Loucy (cell line): ENCODE measurements at regions not wholly inside any gene's neighbourhood (a gene's known extent, or its start where the extent isn't known, plus 50 kb on each side); places are given as distances from the start of the nearest gene placed in this dataset.

Experiments
- EZH2phosphoT487 ChIP-seq: fragments of 200-600 bp; IDR thresholded peaks from 2 replicates; pipeline ENCODE4 v1.6.1; 2018; ENCODE audit warnings: antibody characterized with exemption, mild to moderate bottlenecking, moderate library complexity, borderline replicate concordance
- TF ChIP-seq, protein P1 (sequence below): fragments of 200-600 bp; sonication (generic); conservative IDR thresholded peaks from 2 replicates; pipeline ENCODE4 v1.5.1; 2014; ENCODE audit warnings: mild to moderate bottlenecking, antibody characterized with exemption, low read length

DNA sequence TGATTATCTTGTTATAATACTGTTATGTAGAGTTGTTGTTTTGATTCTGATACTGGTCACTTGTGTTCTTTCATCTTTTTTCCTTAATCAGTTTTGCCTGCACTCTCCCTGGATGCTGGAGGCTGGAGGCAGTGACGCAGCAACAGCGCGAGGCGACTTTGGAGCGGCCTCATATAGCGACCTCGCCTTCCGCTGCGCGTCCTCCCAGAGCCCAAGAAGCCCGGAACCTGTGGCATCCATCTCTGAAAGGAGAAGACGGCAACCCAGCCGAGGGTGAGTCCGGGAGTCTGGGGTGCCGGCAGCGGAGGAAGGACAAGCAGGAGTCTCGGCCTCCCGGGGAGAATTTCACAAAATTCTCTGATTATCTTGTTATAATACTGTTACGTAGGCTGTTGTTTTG is 161.2 kb downstream of the ZNF33B start:
- TF ChIP-seq, protein P1, sequence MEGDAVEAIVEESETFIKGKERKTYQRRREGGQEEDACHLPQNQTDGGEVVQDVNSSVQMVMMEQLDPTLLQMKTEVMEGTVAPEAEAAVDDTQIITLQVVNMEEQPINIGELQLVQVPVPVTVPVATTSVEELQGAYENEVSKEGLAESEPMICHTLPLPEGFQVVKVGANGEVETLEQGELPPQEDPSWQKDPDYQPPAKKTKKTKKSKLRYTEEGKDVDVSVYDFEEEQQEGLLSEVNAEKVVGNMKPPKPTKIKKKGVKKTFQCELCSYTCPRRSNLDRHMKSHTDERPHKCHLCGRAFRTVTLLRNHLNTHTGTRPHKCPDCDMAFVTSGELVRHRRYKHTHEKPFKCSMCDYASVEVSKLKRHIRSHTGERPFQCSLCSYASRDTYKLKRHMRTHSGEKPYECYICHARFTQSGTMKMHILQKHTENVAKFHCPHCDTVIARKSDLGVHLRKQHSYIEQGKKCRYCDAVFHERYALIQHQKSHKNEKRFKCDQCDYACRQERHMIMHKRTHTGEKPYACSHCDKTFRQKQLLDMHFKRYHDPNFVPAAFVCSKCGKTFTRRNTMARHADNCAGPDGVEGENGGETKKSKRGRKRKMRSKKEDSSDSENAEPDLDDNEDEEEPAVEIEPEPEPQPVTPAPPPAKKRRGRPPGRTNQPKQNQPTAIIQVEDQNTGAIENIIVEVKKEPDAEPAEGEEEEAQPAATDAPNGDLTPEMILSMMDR: no peak
- no peak for TF ChIP-seq EZH2phosphoT487
